GM21825 (cell line): ENCODE measurements at regions not wholly inside any gene's neighbourhood (a gene's known extent, or its start where the extent isn't known, plus 50 kb on each side); places are given as distances from the start of the nearest gene placed in this dataset.

Source experiments
- ATAC-seq: cut with Tn5 transposase; IDR thresholded peaks from one replicate; pipeline ENCODE4 v1.9.1; 2021; ENCODE audit warnings: mild to moderate bottlenecking, moderate library complexity; ENCODE audit not compliant: unreplicated experiment

GRCh38 chr5:82855893-82856550, 221.2 kb downstream of the TMEM167A start:
- ATAC-seq, result no peak

- no peak for ATAC-seq
These were observed 222.2 kb downstream of the TMEM167A start for GRCh38 chr5:82854956-82855355.

- no peak for ATAC-seq
These were observed 225.7 kb downstream of the TMEM167A start for GRCh38 chr5:82851471-82851870.

- no peak for ATAC-seq
These were observed 226.8 kb downstream of the TMEM167A start for GRCh38 chr5:82850393-82850792.

DNA sequence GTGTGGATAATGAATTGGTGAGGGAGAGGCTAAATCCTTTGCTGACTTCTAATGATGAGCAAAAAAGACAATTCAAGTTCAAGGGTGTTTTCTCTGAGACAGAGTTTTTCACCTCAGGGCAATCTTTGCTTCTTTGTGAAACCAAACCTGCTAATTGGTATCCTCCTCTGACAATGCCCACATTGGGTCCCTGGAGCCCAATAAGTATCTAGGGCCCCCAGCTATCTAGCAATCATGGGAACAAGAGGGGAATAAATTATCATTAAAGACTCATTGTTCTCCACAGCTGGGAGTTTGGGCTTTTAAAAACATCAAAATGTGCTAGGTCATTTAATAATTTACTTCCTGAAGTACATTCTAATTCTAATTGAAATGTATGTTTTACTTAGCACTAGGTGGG, 227.3 kb downstream of the TMEM167A start:
- ATAC-seq, result no peak

- ATAC-seq, result no peak
These were observed 229.6 kb downstream of the TMEM167A start for GRCh38 chr5:82847562-82847961.

DNA sequence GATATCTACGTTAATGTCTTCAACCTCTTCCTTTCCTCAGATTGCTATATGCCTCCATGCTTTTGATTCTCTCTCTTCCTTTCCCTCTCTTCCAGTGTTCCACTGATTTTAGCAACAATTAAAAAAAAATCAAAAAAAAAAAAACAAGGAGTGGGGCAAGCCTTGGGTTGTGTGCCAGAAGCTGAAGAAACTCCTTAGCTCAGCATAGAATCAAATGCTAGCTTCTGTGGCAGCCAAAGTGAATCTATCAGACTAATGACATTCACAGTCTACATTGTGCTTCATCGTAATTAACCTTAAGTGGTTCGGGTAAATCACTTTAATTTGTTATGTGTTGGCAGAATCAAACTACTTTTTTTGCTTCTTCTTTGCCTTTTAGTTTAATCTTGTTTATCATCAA, 237.3 kb downstream of the TMEM167A start:
- no peak for ATAC-seq

- ATAC-seq, result no peak
These were observed 241.7 kb downstream of the TMEM167A start for GRCh38 chr5:82835488-82835887.

- ATAC-seq, result no peak
These were observed 243.0 kb downstream of the TMEM167A start for GRCh38 chr5:82834151-82834550.

GRCh38 chr5:82833277-82833676, 243.9 kb downstream of the TMEM167A start:
- ATAC-seq, result no peak

DNA sequence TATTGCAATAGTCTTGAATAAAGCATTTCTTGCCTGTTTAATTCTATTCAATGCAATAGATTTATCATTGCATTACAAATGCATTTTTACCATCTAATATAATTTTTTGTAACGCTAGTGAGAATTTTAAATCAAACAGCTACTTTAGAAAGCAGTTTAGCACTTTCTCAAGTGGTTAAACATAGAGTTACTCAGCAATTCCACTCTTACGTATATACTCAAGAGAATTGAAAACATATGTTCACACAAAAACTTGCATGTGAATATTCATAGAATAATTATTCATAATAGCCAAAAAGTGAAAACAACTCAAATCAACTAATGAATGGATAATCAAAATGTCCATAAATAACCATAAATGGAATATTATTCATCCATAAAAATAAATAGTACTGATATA, 244.7 kb downstream of the TMEM167A start:
- ATAC-seq, result no peak

DNA sequence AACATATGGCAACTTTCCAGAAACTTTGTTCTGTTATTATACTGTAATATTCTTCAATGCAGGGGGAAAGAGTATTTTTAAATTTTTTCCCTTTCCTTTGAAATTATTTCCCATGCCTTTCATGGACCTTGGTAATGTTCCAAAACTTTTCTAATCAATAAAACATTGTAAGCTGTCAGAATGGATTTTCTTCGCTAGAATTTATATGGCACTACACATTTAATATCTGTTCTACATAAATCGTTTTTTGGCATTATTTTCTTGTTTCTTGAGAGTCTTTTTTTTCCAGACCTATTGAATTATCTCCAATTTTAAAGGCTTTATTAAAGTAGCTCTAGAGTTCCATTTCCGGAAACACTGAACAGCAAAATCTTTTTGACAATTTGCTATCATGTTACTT, 249.0 kb downstream of the TMEM167A start:
- ATAC-seq, result no peak

GRCh38 chr5:82827651-82828050, 249.5 kb downstream of the TMEM167A start:
- ATAC-seq, result no peak

DNA sequence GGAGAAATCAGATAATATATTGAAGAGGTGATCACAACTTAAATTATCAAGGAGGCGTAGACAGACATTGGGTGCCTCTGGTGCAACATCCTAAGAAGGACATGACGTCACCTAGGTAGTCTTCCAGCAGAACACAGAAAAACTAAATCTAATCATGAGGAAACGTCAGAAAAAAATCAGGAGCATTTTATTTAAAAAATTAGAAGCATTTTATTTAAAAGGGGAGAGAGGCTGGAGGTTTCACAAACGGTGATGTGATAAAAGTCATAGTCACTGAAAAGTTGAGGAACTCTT, 254.6 kb downstream of the TMEM167A start:
- no peak for ATAC-seq

GRCh38 chr5:82821846-82822633, 255.2 kb downstream of the TMEM167A start:
- ATAC-seq, result no peak

GRCh38 chr5:82820961-82821845, 256.0 kb downstream of the TMEM167A start:
- peak; percentile 80 for ATAC-seq

DNA sequence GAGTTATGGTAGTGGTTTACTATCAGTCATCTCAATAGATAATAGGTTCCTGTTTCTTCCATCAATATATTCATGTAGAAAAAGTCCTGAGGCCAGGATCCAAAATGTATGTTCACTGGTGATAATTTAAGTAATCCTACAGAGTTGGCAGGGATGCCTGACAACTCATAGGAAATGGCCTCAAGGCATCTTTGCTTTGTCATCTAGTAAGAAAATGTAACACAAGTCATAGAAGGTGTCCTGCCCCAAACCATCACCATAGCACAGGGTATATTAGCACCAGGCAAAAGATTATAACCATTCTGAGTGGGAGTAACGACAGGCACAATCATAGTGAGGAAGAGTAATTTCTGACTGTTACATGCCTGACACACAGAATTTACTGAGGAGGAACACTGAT, 257.0 kb downstream of the TMEM167A start:
- no peak for ATAC-seq

GRCh38 chr5:82817897-82818676, 259.1 kb downstream of the TMEM167A start:
- ATAC-seq, result no peak

GRCh38 chr5:82816926-82817325, 260.3 kb downstream of the TMEM167A start:
- no peak for ATAC-seq

GRCh38 chr5:82815871-82816270, 261.3 kb downstream of the TMEM167A start:
- ATAC-seq, result no peak

DNA sequence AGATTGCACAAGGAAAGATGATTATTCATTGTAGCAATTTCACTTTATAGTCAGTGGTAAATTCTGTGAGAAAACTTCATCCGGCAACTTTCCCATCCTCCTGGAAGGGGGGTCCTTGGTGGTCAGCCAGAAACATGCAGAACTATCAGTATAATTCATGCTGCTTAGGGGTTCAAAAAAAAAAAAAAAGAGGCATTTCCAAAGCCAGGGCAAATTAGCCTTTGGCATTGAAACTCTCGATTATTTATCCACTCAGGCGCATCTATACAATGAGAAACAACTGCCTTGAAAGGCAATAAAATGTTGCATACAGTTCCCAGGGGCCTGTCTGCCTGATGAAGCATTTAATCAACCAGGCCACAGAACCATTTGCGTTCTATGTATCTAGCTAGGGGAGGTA, 263.3 kb downstream of the TMEM167A start:
- no peak for ATAC-seq
